ENCODE measurements at regions not wholly inside any gene's neighbourhood (a gene's known extent, or its start where the extent isn't known, plus 50 kb on each side); places are given as distances from the start of the nearest gene placed in this dataset.

DNA sequence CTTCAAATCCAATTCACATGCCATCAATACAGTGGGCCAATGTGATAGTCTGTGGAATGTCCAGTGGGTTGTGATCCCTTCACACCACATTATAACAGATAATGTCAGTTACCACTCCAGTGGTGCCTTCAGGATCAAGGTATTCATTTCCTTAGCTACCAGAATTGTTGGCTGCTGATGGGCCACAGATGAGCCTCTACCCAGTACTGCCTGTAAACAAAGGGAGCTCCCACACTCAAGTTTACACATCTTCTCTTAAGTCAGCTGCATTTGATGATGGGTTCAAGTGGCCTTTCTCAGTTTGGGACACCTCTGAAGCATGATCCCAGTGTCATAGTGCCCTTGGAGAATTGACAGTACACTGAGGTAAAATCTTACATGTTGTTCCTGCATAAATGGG is 477.0 kb upstream of the CD180 start:
- no peak for ATAC-seq (ENCODE audit: low read depth)
- intact Hi-C loops (cut with micrococcal nuclease) = no loop called here

GRCh38 chr5:67673180-67673579 is 476.6 kb upstream of the CD180 start:
- no peak overlapping the region for H3K27ac Mint-ChIP-seq
- DNase-seq = no peak
- H3K9me3 Mint-ChIP-seq = no peaks in the 10 kb centered on the region
- TF ChIP-seq, protein P1, sequence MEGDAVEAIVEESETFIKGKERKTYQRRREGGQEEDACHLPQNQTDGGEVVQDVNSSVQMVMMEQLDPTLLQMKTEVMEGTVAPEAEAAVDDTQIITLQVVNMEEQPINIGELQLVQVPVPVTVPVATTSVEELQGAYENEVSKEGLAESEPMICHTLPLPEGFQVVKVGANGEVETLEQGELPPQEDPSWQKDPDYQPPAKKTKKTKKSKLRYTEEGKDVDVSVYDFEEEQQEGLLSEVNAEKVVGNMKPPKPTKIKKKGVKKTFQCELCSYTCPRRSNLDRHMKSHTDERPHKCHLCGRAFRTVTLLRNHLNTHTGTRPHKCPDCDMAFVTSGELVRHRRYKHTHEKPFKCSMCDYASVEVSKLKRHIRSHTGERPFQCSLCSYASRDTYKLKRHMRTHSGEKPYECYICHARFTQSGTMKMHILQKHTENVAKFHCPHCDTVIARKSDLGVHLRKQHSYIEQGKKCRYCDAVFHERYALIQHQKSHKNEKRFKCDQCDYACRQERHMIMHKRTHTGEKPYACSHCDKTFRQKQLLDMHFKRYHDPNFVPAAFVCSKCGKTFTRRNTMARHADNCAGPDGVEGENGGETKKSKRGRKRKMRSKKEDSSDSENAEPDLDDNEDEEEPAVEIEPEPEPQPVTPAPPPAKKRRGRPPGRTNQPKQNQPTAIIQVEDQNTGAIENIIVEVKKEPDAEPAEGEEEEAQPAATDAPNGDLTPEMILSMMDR (IDR thresholded peaks at IDR 0.05) = no peak
- no peaks in the 10 kb centered on the region for H3K36me3 Mint-ChIP-seq (ENCODE audit: low read depth)
- H3K4me1 Mint-ChIP-seq = no peaks in the 10 kb centered on the region
- intact Hi-C loops (cut with micrococcal nuclease) = no loop called here
- ATAC-seq (ENCODE audit: low read depth) = no peak
- no peaks in the 10 kb centered on the region for H3K27me3 Mint-ChIP-seq
- ChIA-PET CTCF (no interaction called here), POLR2A (no interaction called here)
- H3K4me3 Mint-ChIP-seq = no peak overlapping the region

More for the DNA sequence above, 477.0 kb upstream of the CD180 start:
- ChIA-PET POLR2A (no interaction called here), CTCF (no interaction called here)
- Mint-ChIP-seq H3K4me3 (no peak overlapping the region), H3K9me3 (no peaks in the 10 kb centered on the region), H3K27me3 (no peaks in the 10 kb centered on the region), H3K27ac (no peak overlapping the region), H3K36me3 (ENCODE audit: low read depth) (no peaks in the 10 kb centered on the region), H3K4me1 (no peaks in the 10 kb centered on the region)
- TF ChIP-seq, protein P1 (IDR thresholded peaks at IDR 0.05) = no peak
- DNase-seq = no peak

DNA sequence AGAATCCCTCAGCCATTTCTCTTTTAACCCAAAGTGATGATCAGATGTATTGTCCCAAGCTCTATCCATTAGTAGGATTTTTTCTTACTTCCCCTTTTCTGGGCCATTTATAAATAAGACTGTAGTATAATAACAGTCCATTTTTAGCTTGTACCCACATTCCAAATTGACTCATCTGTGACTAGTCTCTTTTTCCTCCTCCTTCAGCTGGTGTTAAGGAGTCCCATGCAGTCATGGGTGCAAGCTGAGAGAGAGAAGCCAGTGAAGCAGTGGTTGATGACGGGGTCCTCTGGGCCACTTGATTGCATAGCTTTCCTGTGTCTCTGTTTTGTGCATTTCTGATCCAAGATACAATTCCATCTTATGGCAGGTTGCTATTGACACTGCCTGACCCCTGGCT is 476.0 kb upstream of the CD180 start:
- no peak overlapping the region for H3K4me3 Mint-ChIP-seq
- H3K27me3 Mint-ChIP-seq = no peaks in the 10 kb centered on the region
- DNase-seq (no peak), ATAC-seq (ENCODE audit: low read depth) (no peak)
- no peaks in the 10 kb centered on the region for H3K4me1 Mint-ChIP-seq
- ChIA-PET POLR2A (no interaction called here), CTCF (no interaction called here)
- intact Hi-C loops (cut with micrococcal nuclease) = no loop called here
- H3K27ac Mint-ChIP-seq = no peak overlapping the region
- TF ChIP-seq, protein P1 (IDR thresholded peaks at IDR 0.05) = no peak
- H3K9me3 Mint-ChIP-seq = no peaks in the 10 kb centered on the region
- H3K36me3 Mint-ChIP-seq (ENCODE audit: low read depth) = no peaks in the 10 kb centered on the region

DNA sequence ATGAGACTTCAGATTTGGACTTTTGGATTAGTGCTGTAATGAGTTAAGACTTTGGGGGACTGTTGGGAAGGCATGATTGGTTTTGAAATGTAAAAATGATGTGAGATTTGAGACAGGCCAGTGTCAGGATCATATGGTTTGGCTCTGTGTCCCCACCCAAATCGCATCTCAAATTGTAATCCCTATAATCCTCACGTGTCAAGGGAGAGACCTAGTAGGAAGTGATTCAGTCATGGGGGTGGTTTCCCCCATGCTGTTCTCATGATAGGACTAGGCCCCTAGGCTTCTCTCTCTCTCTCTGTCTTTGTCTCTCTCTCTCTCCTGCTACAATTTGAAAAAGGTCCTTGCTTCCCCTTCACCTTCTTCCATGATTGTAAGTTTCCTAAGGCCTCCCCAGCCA is 473.3 kb upstream of the CD180 start:
- ATAC-seq (ENCODE audit: low read depth) (no peak), DNase-seq (no peak)
- Mint-ChIP-seq H3K36me3 (ENCODE audit: low read depth) (no peaks in the 10 kb centered on the region), H3K9me3 (peaks cover 7% of the 10 kb centered on the region), H3K4me3 (no peak overlapping the region), H3K27me3 (peaks cover 2% of the 10 kb centered on the region), H3K27ac (no peak overlapping the region), H3K4me1 (no peaks in the 10 kb centered on the region)
- POLR2A ChIA-PET = no interaction called here
- TF ChIP-seq, protein P1 (IDR thresholded peaks at IDR 0.05) = no peak
- CTCF ChIA-PET = no interaction called here
- intact Hi-C loops (cut with micrococcal nuclease) = no loop called here

DNA sequence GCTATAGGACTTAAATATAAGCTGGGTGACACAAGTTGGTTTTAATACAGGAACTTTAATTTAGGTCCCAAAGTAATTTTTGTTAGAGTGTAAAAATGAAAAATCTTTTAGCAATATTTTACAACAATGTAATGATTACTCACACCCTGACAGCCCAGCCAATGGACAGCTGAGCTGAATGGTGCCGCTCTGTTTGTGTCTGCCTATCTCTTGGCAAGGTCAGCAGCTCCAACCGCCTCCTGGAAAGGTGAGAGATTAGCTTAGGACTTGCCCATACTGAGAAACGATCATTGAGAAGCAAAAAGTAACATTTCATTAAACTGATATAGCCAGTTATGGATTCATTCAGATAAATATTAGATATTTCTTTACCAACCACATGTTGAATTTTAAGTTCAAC is 463.6 kb upstream of the CD180 start:
- ChIA-PET CTCF (no interaction called here), POLR2A (no interaction called here)
- ATAC-seq (ENCODE audit: low read depth) (no peak), DNase-seq (no peak)
- Mint-ChIP-seq H3K27ac (no peak overlapping the region), H3K4me1 (no peaks in the 10 kb centered on the region), H3K9me3 (peaks cover 2% of the 10 kb centered on the region), H3K27me3 (no peaks in the 10 kb centered on the region), H3K4me3 (no peak overlapping the region), H3K36me3 (ENCODE audit: low read depth) (no peaks in the 10 kb centered on the region)
- TF ChIP-seq, protein P1 (IDR thresholded peaks at IDR 0.05) = no peak
- intact Hi-C loops (cut with micrococcal nuclease) = no loop called here

Measured in activated B cell treated with CpG ODN at 0.5 μM for 24 hours (primary cell).